Loucy (cell line): ENCODE measurements at regions not wholly inside any gene's neighbourhood (a gene's known extent, or its start where the extent isn't known, plus 50 kb on each side); places are given as distances from the start of the nearest gene placed in this dataset.

Experiments
- H2AFZ ChIP-seq: fragments of 200-600 bp; sonication (generic); 2 replicates; pipeline ENCODE4 v1.6.0; 2016; ENCODE audit warnings: antibody characterized with exemption, mild to moderate bottlenecking, low read length, moderate library complexity
- H3F3A ChIP-seq: fragments of 200-600 bp; 2 replicates; pipeline ENCODE4 v1.6.0; 2016; ENCODE audit warnings: antibody characterized with exemption, low read depth, mild to moderate bottlenecking
- H3K27me3 ChIP-seq: fragments of 200-600 bp; sonication (generic); 2 replicates; pipeline ENCODE4 v1.6.1; 2014; ENCODE audit warnings: low read length, mild to moderate bottlenecking; ENCODE audit not compliant: insufficient read depth, poor library complexity, severe bottlenecking
- H3K36me3 ChIP-seq: fragments of 200-600 bp; sonication (generic); 2 replicates; pipeline ENCODE4 v1.6.1; 2016; ENCODE audit warnings: low read length; ENCODE audit not compliant: insufficient read depth
- H3K4me1 ChIP-seq: fragments of 200-600 bp; sonication (generic); 2 replicates; pipeline ENCODE4 v1.5.1; 2014; ENCODE audit warnings: low read length, mild to moderate bottlenecking; ENCODE audit not compliant: insufficient read depth, poor library complexity, severe bottlenecking
- H3K4me2 ChIP-seq: fragments of 200-600 bp; sonication (generic); 2 replicates; pipeline ENCODE4 v1.6.0; 2014; ENCODE audit warnings: antibody characterized with exemption, low read length, low read depth, mild to moderate bottlenecking; ENCODE audit not compliant: poor library complexity, severe bottlenecking
- H3K4me3 ChIP-seq: fragments of 200-600 bp; sonication (generic); 2 replicates; pipeline ENCODE4 v1.5.1; 2014; ENCODE audit warnings: low read length, mild to moderate bottlenecking, mixed read lengths; ENCODE audit not compliant: poor library complexity, severe bottlenecking
- H3K79me2 ChIP-seq: fragments of 200-600 bp; sonication (generic); 2 replicates; pipeline ENCODE4 v1.6.1; 2014; ENCODE audit warnings: low read length; ENCODE audit not compliant: insufficient read depth
- H3K9ac ChIP-seq: fragments of 200-600 bp; sonication (generic); 2 replicates; pipeline ENCODE4 v1.6.0; 2014; ENCODE audit warnings: mild to moderate bottlenecking, low read depth, low read length, moderate library complexity; ENCODE audit not compliant: poor library complexity, severe bottlenecking
- H3K9me2 ChIP-seq: fragments of 200-600 bp; sonication (generic); replicated peaks from 2 replicates; pipeline ENCODE4 v1.6.1; 2016; ENCODE audit warnings: low read depth, low read length, mixed read lengths
- H3K9me3 ChIP-seq: fragments of 200-600 bp; sonication (generic); 2 replicates; pipeline ENCODE4 v1.6.1; 2014; ENCODE audit warnings: mild to moderate bottlenecking, antibody characterized with exemption, low read length, low read depth; ENCODE audit not compliant: insufficient read depth
- H4K20me1 ChIP-seq: fragments of 200-600 bp; sonication (generic); 2 replicates; pipeline ENCODE4 v1.6.0; 2014; ENCODE audit warnings: antibody characterized with exemption, low read length, mild to moderate bottlenecking; ENCODE audit not compliant: insufficient read depth, poor library complexity, severe bottlenecking
- EZH2phosphoT487 ChIP-seq: fragments of 200-600 bp; IDR thresholded peaks from 2 replicates; pipeline ENCODE4 v1.6.1; 2018; ENCODE audit warnings: antibody characterized with exemption, mild to moderate bottlenecking, moderate library complexity, borderline replicate concordance
- TF ChIP-seq, protein P1 (sequence below): fragments of 200-600 bp; sonication (generic); conservative IDR thresholded peaks from 2 replicates; pipeline ENCODE4 v1.5.1; 2014; ENCODE audit warnings: mild to moderate bottlenecking, antibody characterized with exemption, low read length

DNA sequence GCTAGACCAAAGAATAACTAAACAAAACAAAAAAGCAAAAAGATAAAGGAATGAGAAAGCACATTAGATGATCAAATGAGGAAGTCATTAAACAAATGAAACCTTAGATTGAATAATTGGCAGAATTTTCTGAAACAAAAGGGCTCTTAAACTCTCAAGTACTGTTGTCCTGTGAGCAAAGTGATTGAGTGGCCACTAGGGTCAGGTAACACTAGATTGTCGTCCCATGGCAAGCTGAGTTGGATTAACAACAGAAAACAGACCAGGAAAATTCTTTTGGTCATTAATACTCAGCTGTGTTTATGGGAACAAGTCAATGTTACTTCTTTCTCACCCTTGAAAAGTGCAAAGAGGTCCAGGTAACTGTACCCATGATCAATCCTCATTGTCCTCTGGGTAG, 81.6 kb upstream of the MRPS30 start:
- Histone ChIP-seq H4K20me1 (no peaks in the 10 kb centered on the region), H3F3A (no peaks in the 10 kb centered on the region), H3K79me2 (no peaks in the 10 kb centered on the region), H3K4me1 (no peaks in the 10 kb centered on the region), H3K36me3 (no peaks in the 10 kb centered on the region), H2AFZ (no peak overlapping the region), H3K4me3 (no peak overlapping the region), H3K27me3 (no peaks in the 10 kb centered on the region), H3K9ac (no peak overlapping the region), H3K4me2 (no peak overlapping the region), H3K9me3 (no peaks in the 10 kb centered on the region), H3K9me2 (no peaks in the 10 kb centered on the region)
- TF ChIP-seq, protein P1, sequence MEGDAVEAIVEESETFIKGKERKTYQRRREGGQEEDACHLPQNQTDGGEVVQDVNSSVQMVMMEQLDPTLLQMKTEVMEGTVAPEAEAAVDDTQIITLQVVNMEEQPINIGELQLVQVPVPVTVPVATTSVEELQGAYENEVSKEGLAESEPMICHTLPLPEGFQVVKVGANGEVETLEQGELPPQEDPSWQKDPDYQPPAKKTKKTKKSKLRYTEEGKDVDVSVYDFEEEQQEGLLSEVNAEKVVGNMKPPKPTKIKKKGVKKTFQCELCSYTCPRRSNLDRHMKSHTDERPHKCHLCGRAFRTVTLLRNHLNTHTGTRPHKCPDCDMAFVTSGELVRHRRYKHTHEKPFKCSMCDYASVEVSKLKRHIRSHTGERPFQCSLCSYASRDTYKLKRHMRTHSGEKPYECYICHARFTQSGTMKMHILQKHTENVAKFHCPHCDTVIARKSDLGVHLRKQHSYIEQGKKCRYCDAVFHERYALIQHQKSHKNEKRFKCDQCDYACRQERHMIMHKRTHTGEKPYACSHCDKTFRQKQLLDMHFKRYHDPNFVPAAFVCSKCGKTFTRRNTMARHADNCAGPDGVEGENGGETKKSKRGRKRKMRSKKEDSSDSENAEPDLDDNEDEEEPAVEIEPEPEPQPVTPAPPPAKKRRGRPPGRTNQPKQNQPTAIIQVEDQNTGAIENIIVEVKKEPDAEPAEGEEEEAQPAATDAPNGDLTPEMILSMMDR: no peak
- TF ChIP-seq EZH2phosphoT487: no peak

DNA sequence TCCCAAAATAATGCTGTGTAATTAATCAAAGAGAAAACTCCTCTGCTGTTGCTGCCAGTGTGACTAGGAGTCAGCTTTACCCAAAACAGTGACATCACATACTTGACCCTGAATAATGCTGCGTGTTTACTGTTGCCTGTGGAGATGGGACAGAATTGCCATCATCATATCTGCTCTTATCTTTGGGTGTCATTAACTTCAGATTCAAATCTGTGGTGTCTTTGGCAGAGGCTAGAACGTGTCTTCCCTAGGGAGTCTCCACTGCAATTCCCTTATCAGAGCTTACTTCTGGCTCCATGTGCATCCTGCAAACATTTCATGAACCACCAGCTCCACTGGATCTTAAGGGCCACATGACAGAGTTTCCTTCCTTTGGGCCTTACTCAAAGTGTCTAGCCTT, 88.9 kb upstream of the MRPS30 start:
- no peaks in the 10 kb centered on the region for H3K79me2 ChIP-seq
- H3K27me3 ChIP-seq: no peaks in the 10 kb centered on the region
- H3K9me3 ChIP-seq: no peaks in the 10 kb centered on the region
- no peak overlapping the region for H2AFZ ChIP-seq
- no peaks in the 10 kb centered on the region for H3K9me2 ChIP-seq
- TF ChIP-seq, protein P1: no peak
- TF ChIP-seq EZH2phosphoT487: no peak
- H3F3A ChIP-seq: no peaks in the 10 kb centered on the region
- H4K20me1 ChIP-seq: no peaks in the 10 kb centered on the region
- H3K4me3 ChIP-seq: no peak overlapping the region
- no peaks in the 10 kb centered on the region for H3K36me3 ChIP-seq
- H3K4me2 ChIP-seq: no peak overlapping the region
- no peak overlapping the region for H3K9ac ChIP-seq
- H3K4me1 ChIP-seq: no peaks in the 10 kb centered on the region

DNA sequence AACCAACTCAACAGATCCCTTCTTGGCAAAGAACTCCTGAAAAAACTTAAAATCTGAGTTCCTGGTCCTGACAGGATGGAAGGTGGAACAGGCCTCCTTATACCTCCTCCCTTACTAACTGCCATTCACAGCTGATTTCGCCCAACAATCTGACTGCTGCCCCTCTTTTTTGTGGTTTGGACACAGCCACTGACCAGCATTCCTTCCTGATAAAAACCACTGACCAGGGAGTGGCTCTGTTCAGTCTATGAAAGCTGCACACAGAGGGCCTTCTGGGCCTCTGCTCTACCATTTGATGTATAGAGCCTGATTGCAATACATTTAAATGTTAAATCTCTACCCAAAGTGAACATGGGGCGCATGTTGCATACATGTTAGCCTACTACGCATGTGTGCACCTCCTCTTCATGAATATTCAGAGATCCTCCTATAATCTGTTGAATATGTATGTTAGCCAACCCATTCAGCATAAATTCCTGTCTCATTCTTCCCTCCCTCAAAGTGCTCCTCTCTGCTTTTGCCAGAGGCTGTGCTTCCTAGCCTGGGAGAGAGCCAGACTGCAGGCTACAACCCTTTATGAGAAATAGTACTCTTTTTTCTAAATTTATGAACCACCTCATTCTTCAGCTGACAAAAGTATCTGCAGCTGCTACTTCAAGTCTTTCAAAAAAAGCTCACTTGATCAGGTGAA, 93.7 kb upstream of the MRPS30 start:
- H4K20me1 ChIP-seq: no peaks in the 10 kb centered on the region
- H3K79me2 ChIP-seq: no peaks in the 10 kb centered on the region
- no peak overlapping the region for H3K4me2 ChIP-seq
- no peak for TF ChIP-seq EZH2phosphoT487
- TF ChIP-seq, protein P1: no peak
- no peak overlapping the region for H3K4me3 ChIP-seq
- H3K27me3 ChIP-seq: no peaks in the 10 kb centered on the region
- no peaks in the 10 kb centered on the region for H3F3A ChIP-seq
- no peaks in the 10 kb centered on the region for H3K9me3 ChIP-seq
- H3K4me1 ChIP-seq: no peaks in the 10 kb centered on the region
- H2AFZ ChIP-seq: no peak overlapping the region
- H3K9ac ChIP-seq: no peak overlapping the region
- H3K9me2 ChIP-seq: no peaks in the 10 kb centered on the region
- H3K36me3 ChIP-seq: no peaks in the 10 kb centered on the region
